Ureter (tissue), 1 donor: ENCODE measurements at regions not wholly inside any gene's neighbourhood (a gene's known extent, or its start where the extent isn't known, plus 50 kb on each side); places are given as distances from the start of the nearest gene placed in this dataset.

Experiments used
- DNase-seq: peaks from one replicate; pipeline ENCODE4 v3.0.0-alpha.2; 2020; ENCODE audit warnings: low spot score
- donor health status: DM: yes; HTN: yes; CAD: no.

DNA sequence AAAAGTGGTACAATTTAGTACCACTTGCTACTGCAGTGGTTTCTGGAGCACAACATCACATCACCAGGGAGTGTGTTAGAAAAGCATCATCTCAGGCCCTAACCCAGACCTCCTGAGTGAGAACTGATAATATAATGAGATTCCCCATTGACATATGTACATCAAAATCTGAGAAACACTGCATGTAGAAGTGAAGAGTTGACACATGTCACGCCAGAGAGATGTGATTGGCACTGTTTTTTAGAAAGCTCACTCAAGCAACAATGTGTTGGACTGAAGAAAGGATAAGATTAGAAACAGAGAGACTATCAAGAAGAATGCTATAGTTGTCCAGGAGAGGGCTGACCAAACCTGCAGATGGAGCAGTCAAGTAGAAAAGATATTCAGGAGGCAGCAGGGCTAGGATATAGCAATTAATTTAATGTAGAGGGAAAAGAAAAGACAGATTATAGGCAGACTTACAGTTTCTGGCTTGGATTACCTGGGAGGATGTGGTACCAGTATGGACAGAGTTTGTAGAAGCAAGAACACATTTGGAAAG is 324.4 kb upstream of the ADAMTSL1 start:
- no peak for DNase-seq

DNA sequence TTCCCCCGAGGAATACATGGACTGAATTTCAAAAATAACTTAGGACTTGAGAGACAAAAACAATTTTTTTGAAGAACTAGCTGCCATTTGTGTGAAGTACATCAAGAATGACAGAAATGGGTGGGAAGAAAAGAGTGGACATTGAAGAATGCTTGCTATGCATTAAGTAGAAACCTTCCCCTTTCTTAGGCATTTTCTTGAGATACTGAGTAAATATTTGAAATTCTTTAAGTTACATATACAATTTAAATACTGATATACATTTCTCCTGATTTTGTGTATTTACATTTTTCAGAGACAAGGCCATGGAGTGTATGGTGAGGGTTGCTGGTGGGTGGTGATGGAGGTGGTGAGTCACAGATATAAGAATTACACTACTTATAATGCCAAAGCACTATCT is 319.3 kb upstream of the ADAMTSL1 start:
- no peak for DNase-seq

DNA sequence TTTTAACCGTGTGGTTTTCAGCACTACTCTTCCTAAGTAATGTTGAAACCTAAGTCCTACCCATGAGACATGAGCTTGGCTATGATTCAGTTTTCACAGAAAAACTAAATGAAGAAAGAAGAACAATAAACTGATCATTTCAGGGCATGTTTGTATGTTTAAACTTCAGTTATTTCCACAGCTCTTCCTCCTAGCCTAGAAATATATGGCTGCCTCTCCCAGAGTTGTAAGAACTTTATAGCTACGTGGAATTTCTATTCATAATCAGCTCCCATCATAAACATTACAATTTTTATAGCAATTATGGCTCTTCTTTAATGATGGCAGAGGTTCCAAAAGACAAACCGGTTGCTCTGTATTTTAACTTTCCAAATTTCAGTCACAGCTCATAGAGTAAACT is 314.7 kb upstream of the ADAMTSL1 start:
- no peak for DNase-seq

DNA sequence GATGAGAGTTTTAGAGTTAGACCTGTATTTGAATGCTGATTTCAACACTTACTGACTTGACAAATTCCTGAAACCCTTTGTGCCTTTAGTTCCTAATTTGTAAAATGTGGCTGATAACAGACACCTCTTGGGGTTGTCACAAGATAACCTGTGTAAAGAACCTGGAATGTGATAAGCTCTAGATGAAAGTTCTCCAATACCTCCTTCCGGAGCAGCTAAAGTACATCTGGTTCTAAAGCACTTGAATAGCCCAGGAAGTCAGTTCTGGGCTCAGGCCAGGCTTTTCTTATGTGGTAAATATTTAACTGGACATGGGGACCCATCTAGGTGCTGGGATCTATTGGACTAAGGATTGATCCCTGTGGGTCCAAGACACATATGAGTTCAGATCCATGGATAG is 310.8 kb upstream of the ADAMTSL1 start:
- DNase-seq: no peak

DNA sequence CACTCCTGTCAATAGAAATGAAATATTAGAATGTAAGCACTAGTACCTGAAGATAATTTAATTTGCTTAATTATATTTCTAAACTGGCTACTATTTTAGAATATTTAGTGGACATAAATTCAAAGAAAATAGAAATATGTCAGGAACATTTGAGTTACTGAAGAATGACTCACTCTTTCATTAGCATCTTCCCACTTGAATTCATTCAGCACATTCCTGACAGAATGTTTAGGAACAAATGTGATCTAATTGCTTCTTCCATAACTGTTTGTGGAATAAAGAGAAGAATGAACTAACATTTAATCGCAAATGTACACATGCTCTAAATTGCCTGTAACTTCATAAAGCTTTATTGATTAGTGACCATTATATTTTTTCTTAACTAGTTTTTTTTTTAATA is 306.2 kb upstream of the ADAMTSL1 start:
- DNase-seq: no peak

DNA sequence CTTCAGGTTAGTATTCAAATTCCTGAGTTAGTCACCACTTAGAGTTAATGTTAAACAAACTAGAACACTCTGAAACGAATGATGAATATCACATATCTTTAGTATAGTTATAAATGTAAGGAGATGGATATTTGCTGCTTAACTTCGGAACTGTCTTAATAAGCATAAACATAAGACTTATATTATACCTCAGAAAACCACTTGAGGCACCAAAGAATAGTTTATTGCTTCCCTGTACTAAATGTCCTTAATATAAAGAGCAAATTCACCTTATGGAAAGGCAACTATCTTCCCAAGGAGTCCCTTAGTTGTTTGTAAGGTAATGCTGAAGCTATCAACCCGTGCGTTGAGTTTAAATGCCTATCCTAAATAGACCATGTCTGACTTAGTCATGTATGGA is 300.0 kb upstream of the ADAMTSL1 start:
- no peak for DNase-seq

DNA sequence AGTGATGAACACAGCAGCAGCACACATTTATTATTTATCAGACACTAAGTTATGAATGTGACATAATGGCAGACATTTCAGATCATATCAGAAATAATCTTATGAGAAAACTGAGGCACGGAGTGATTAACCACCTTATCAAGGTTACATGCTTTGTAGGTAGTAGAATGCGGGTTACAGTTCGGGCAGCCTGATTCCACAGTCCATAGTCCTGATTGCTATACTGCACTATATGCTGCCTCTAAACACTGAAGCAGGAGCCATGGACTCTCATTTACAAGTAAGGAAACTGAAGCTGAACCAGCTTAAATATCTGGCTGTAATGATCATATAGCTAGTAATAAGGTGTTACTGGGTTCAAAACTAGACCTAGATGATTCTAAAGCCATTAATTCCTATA is 291.3 kb upstream of the ADAMTSL1 start:
- DNase-seq: no peak

DNA sequence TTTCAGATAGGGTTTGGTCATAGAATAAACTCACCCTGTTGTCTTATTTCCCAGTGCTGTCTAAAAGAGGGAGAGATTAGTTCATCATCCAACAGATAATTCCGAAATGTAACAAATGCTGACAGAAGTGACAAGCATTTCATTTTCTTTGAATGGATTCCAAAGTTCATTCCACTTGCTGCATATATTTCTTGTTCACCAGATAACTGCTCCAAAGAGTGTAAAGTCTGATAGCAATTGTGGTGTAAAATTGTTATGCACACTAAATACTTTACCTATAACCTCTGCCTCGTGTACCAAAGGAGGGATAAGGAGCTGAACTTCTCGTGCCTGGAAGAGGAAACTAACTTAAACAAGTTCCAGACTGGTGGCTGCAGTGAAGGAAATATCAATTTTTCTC is 290.0 kb upstream of the ADAMTSL1 start:
- DNase-seq: no peak

DNA sequence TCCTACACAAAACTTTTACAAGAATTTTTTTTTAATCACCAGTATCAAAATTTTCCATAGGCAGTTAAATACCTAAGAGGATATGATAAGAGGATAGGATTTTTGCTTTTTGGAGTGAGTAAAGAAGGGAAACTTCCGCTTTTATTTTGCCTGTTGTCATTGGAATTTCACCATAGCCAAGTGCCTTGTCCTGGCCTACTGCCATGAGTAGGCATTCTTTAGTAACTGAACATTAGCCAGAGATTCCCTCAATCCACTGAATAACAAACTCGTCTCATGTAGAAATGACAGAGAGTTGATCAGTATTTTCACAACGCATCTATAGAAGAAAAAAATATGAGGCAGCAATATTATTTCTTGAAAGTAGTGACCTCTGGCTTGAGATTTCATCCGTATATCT is 289.6 kb upstream of the ADAMTSL1 start:
- no peak for DNase-seq

DNA sequence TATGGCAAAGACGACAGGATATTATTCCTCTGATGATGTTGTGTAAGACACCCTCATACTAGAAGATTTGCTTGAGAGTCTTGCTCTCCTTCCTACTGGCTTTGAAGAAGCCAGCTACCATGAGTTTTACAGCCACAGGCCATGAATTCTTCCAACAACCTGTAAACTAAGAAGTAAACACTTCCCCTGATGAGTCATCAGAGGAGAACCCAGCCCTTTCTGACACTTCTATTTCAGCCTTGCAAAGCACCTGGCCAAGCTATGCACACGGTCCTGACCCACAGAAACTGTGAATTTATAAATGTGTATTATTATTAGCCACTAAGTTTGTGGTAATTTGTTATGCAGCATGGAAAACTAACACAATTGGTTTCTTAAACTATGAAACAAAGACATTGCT is 288.8 kb upstream of the ADAMTSL1 start:
- DNase-seq: no peak

DNA sequence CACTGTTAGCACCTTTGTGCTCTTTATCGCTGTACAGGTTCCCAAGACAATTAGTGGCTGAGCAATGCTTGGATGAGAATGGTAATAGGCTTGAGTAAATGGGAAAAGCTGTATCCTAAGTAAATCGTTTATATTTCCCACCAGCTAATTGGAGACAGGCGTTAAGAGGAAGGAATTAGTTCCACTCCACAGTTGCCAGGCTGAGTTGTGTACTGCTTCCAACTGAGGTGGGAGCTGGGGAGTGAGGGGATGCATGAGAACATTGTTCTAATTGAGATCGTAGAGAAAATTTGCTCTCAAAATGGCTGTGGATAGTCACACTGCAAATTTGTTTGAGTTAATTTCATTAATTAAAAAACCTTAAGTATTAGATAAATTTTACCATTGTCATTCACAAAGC is 285.0 kb upstream of the ADAMTSL1 start:
- DNase-seq: no peak

DNA sequence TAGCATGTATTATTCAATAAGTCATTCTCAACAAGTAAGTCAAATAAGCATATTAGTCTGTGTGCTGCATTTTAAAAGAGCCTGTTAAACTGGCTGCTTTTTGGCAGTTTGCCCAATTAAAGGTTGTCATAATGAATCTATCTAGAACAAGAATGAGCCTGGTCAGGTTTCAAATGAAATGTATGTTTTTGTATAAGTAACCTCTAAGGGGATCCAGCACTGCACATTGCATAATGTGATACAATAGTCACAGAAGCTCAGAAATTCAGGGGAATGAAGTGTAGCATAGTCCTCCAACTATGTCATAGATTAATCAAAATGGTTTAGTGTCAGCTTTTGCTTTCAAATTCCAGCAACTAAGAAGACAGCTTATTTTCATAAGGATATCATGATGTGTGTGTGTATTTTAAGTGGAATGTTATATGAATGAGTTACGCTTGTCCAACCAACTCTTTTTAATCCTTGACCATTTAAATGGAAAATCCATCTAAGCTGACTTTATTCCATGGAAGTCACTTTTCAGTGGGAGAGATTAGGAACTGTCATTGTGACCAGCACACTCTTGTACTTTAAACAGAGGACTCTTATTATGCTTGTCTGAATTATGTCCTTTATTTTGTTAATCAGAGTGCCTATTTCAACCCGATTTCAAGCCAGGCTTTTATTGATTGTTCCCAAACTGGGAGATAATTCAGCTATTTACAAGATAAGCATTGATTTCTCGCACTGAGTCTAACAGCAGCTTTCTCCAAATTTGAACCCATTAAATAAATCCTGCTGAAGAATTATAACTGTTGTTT is 283.9 kb upstream of the ADAMTSL1 start:
- peak; percentile 47 for DNase-seq

DNA sequence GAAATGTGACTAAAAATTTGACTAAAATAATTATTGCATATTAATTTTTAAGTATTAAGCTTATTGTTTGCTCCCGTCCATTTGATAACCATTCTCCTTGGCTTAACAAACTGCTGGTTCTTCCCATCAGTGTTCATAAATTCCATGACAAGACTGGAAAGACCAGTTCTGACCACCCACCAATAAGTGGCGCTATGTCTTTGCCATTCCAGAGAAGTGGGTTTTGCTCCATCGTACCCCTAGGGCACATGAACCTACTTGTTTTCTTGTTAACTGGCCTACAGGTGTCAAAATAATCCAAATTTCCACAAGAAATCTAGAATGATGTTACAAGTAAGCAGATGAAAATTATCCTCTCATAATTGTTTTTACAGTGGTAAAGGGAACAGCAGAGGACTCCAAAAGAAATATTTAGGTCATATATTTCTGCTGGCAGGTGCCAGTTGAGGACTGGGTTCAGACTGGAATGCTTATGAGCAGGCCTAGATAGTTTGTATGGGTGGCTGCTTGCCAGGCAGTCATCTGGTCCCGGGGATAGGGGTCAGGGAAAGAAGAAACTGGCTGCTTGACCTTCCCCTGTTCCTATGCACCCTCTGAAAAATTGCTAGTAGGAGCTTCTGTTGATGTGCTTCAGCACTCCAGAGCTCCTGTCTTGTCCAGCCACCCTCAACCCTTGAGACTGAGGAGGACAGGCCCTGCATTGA is 283.1 kb upstream of the ADAMTSL1 start:
- no peak for DNase-seq

DNA sequence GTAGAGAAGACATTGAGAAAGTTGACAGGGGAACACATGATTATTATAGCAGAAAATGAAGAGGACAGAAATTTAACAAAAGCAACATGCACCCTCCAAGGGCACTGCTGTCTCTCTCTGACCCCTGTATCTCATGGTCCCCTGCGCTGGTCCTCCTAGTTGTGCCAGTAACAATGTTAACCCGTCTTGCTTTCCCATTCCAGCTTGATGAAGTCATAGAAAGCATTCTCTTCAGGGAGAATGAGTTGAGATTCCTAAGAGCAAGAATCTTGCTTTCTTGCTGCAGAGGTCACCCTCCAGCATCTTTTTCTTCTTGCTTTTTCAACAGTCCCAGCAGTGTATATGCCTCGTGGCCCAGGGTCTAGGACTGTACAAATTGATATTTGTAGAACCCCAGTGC is 279.6 kb upstream of the ADAMTSL1 start:
- no peak for DNase-seq

DNA sequence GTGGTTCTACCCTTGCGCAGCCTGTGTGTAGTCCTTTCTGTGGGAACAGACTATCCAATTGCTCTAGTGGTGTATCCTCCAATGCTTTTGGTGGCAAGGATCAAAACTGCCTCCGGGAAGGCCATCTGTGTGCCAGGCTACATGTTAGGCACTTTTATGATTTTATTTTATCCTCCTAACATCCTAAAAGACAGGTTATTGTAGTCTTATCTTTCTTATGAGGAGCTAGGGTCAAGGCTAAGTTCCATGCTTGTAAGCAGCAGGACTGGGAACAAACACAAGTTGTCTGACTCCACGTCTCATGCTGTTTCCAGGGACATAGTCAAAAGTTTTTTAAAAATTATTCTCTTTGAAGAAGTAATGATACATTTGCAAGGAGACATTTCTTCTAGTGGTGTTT is 278.7 kb upstream of the ADAMTSL1 start:
- DNase-seq: no peak

DNA sequence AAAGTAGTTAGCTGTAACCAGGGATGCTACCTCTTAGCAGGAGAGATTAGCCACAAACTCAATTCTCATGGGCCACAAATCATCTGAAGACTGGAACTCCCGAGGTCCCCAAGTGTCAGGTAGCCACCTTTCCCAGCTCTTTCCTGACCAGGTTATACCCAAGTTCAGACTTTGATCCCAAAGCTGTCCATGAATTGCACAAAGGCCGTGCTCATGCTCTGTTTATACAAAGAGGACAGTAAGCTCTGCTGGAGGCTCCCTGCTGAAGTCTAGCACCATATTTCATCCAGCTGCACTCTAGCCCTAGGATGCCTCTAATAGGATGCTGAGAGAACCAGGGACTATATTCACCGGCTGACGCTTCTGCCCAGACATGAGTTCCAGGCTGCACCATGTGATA is 271.0 kb upstream of the ADAMTSL1 start:
- no peak for DNase-seq

DNA sequence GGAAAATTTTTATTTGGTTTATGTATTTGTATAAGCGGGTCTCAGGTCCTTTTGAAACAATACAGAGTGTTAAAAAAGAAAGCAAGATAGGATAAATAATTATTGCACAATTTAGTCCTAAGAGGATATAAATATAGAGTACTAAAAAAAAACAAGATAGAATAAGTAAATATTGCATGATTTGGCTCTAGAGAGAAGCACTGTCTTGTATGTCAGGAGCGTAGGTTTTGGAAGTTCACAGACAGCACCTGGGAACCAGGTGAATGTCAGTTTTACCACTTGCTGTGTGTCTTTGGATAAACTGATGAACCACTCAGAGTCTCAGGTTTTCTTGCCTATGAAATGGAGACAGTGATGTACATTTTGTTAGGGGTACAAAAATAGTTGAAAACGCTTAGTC is 266.2 kb upstream of the ADAMTSL1 start:
- no peak for DNase-seq

DNA sequence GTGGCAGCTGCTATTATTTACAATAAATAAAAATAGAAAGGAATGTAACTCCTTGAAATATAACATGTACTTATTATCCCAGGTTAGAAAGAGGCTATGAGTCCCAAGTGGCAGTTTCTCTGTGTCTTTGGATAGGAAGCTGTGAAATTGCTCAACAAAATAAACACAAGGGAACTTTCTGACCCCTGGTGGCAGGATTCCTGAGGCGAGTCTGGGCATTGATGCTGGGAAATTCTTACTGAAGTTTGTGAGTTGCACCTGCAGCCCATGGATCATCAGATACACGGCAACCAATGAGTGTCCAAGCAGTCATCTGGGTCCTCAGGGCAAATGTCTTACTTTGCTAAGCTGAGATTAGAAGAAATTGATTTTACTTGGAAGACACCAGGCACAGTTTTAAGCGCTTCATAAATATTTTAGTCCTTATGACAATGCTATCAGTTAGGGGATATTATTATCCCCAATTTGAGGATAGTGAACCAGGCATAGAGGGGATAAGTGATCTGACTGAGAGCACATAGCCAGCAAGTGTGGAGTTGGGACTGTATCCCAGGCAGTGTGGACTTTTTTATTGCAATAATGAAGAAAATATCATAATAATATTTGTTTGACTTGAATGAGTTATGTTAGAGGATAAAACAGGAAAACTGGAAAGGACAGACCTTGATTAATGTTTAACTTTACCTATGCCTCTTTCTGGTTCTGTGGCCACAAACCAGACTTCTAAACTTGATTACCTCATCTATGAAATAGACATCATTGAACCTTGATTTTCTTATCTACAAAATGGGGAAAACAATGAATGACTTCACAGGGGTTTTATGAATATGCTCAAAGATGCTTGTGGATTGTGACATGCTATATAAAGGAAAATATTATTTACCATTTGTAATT is 265.5 kb upstream of the ADAMTSL1 start:
- no peak for DNase-seq

DNA sequence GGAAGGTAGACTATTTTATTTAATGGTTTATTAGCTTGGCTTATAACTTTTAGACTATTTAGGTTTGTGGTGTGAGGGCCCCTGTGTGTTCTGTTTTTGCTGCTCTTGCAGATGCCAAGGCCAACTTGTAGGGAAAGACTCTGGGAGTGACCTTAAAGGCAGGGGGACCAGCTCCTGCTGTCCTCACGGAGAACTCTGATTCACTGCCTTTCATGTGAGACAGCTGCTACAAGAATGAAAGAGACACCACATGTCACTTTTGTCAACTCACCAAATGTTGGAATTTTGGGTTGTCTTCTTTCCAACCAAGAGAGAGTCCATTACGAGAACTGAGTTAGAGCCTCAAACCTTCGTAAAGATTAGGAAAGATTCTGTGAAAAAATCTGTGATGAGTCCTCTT is 258.3 kb upstream of the ADAMTSL1 start:
- DNase-seq: no peak

DNA sequence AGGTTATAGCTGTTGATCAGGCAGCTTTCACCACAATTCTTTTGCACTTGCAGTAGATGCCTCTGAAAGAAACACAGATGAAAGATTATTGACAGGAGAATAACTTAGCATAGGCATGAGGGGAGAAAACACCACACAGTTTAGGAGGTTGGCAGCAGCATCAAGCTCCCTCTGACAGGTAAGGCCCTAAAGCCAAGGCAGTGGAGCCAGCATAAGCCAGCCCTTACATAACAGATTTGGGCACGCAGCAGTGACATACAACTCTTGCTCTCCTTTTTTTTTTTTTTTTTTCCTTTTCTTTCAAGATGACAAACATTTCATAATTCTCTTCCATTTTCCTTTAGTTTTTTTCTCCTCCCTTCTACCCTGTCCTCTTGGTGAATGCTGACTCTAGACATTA is 257.6 kb upstream of the ADAMTSL1 start:
- DNase-seq: no peak

DNA sequence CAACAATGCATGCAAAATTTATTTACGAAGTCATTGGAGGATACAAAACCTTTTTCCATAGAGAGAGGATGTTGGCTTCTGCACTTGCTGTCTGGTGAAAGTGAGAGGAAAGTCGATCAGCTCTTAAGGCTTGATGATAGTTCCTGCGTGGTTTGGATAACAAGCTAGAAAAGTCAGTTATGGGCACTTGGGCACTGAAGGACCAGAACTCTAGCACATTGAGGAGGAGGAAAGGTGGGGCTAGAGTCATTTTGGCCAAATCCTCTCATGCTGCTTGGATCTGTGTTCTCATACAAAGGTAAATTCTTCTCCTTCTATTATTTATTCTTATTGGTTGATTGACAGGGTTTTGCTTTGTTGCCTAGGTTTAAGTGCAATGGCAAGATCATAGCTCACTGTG is 245.9 kb upstream of the ADAMTSL1 start:
- DNase-seq: no peak

DNA sequence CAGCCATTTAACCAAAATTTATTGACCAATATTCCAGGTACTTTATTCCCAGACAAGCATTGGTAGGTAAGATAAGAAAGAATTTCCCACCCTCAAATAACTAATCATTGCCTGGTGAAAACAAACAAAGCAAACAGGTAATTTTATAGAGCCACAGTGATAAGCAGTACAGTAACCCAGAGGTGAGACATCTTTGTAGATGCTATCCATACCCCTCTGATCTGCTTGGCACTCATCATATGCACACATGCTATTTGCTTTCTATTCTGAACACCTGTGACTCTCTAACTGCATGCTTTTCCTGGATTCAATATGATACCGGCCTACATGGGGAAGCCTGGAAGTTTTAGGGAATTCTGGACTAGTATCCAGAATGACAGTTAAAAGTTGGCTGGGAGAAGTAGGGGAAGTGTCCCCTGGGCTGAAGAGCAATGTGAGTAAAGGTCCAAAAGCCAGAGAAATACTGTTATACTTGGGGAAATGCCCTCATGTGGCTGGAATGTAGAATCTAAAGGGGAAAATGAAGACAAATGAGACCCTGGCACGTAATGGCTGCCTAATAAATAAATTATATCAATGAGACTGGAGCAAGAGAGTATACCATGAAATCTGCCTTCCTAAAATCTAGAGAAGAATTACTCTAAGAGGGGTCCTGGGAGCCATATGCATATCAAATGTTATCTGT is 243.8 kb upstream of the ADAMTSL1 start:
- DNase-seq: no peak
